Ovary (tissue), 3 donors: ENCODE measurements at regions not wholly inside any gene's neighbourhood (a gene's known extent, or its start where the extent isn't known, plus 50 kb on each side); places are given as distances from the start of the nearest gene placed in this dataset.

ENCODE experiments used
- EP300 ChIP-seq: sonication (generic); formaldehyde crosslinking; IDR thresholded peaks from one replicate; pipeline ENCODE4 v1.6.1; 2017; ENCODE audit warnings: antibody characterized with exemption
- POLR2A ChIP-seq: fragments of 450-650 bp; IDR thresholded peaks from one replicate; pipeline ENCODE4 v1.6.1; 2017; ENCODE audit warnings: antibody characterized with exemption, mild to moderate bottlenecking, moderate library complexity
- TF ChIP-seq, protein P1 (sequence below), 3 donors: fragments of 450-650 bp in 2 of 3; fragments of 200-600 bp in 1 of 3; IDR thresholded peaks; one replicate each; pipeline versions ENCODE4 v1.5.1 to v1.8.0; 2016 to 2022; ENCODE audit warnings: antibody characterized with exemption in 3 of 3, mild to moderate bottlenecking in 1 of 3
- donor health status: DM: no; HTN: no; CAD: no.

DNA sequence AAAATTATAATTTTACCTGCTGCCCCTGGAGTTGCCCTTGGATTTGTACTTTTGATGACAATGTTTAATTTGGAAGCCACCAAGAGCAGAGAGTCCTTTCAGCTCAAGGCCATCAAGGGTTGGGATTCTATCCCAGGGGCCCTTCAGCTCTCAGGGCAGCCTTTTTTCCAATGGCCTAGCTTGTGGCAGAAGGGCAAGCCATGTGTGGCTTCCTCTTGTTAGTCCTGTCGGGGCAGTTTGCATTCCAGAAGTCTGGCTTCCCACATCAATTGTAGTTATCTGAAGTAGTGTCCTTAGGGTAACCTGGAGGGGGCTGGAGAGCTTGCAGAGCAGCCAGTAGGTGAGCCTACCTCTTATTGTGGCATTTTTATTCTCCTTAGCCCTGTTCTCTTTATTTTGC lies 569.4 kb downstream of the TRAM1L1 start:
- no peak for TF ChIP-seq EP300
- TF ChIP-seq, protein P1, sequence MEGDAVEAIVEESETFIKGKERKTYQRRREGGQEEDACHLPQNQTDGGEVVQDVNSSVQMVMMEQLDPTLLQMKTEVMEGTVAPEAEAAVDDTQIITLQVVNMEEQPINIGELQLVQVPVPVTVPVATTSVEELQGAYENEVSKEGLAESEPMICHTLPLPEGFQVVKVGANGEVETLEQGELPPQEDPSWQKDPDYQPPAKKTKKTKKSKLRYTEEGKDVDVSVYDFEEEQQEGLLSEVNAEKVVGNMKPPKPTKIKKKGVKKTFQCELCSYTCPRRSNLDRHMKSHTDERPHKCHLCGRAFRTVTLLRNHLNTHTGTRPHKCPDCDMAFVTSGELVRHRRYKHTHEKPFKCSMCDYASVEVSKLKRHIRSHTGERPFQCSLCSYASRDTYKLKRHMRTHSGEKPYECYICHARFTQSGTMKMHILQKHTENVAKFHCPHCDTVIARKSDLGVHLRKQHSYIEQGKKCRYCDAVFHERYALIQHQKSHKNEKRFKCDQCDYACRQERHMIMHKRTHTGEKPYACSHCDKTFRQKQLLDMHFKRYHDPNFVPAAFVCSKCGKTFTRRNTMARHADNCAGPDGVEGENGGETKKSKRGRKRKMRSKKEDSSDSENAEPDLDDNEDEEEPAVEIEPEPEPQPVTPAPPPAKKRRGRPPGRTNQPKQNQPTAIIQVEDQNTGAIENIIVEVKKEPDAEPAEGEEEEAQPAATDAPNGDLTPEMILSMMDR (IDR thresholded peaks at IDR 0.05): no peak
- TF ChIP-seq POLR2A: no peak
